HCT116 (cell line): ENCODE measurements at regions not wholly inside any gene's neighbourhood (a gene's known extent, or its start where the extent isn't known, plus 50 kb on each side); places are given as distances from the start of the nearest gene placed in this dataset.

ENCODE experiments used
- CTCF ChIP-seq, 3 experiments: fragments of 200-600 bp in 1 of 3; sonication (generic) in 1 of 3; IDR thresholded peaks in 2 of 3; conservative IDR thresholded peaks in 1 of 3; 2 replicates each; pipeline ENCODE4 v1.5.1; 2012 to 2017; ENCODE audit warnings: low read depth in 2 of 3, low read length in 2 of 3, antibody characterized with exemption in 1 of 3, borderline replicate concordance in 1 of 3, control low read depth in 1 of 3, mild to moderate bottlenecking in 1 of 3, mixed read lengths in 1 of 3, mixed run types in 1 of 3, moderate library complexity in 1 of 3; ENCODE audit not compliant: insufficient read depth in 1 of 3
- EZH2phosphoT487 ChIP-seq: fragments of 200-600 bp; IDR thresholded peaks from 2 replicates; pipeline ENCODE4 v1.6.1; 2018; ENCODE audit warnings: antibody characterized with exemption, borderline replicate concordance
- POLR2A ChIP-seq: IDR thresholded peaks from 2 replicates; pipeline ENCODE4 v1.7.0; 2011; ENCODE audit warnings: borderline replicate concordance; ENCODE audit not compliant: insufficient read depth, insufficient read length; ENCODE audit errors: extremely low read depth
- POLR2AphosphoS5 ChIP-seq: IDR thresholded peaks from 2 replicates; pipeline ENCODE4 v1.6.1; 2011; ENCODE audit warnings: mild to moderate bottlenecking, low read depth, low read length, moderate library complexity
- RAD21 ChIP-seq: IDR thresholded peaks from 2 replicates; pipeline ENCODE4 v1.6.1; 2012; ENCODE audit warnings: low read depth, mild to moderate bottlenecking
- SP1 ChIP-seq: IDR thresholded peaks from 2 replicates; pipeline ENCODE4 v1.6.1; 2012; ENCODE audit warnings: low read depth
- TCF7L2 ChIP-seq: IDR thresholded peaks from 2 replicates; pipeline ENCODE4 v1.7.0; 2011; ENCODE audit warnings: borderline replicate concordance, inconsistent platforms; ENCODE audit not compliant: insufficient read depth, insufficient read length; ENCODE audit errors: extremely low read depth
- YY1 ChIP-seq: IDR thresholded peaks from 2 replicates; pipeline ENCODE4 v1.6.1; 2011; ENCODE audit warnings: low read length, low read depth, moderate library complexity, mild to moderate bottlenecking; ENCODE audit not compliant: insufficient replicate concordance; ENCODE audit errors: extremely low read depth
- ZNF274 ChIP-seq: fragments of 200-500 bp; sonication (Bioruptor generic); IDR thresholded peaks from 2 replicates; pipeline ENCODE4 v1.6.1; 2014; ENCODE audit warnings: mild to moderate bottlenecking, low read depth, low read length, inconsistent platforms
- TF ChIP-seq, protein P1 (sequence below): IDR thresholded peaks from 2 replicates; pipeline ENCODE4 v1.6.1; 2012

DNA sequence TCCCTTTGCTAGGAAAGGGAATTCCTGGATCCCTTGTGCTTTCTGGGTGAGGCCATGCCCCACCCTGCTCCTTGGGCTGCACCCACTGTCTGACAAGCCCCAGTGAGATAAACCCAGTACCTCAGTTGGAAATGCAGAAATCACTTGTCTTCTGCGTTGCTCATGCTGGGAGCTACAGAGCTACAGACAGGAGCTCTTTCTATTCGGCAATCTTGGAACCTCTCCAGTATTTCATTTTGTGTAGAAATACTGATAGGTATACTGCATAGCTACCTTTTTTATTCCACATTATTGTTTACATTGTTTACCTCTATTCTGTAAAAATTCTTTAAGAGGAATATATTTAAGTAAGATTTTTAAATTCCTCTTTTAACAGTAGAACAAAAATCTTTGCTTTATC is 302.5 kb upstream of the SLITRK5 start:
- TF ChIP-seq YY1 (no peak), CTCF (IDR thresholded peaks at IDR 0.05 in 2 of 3, conservative IDR thresholded peaks at IDR 0.05 in 1 of 3; ENCODE audit: borderline replicate concordance in 1 of 3, insufficient read depth in 1 of 3, low read depth in 2 of 3, low read length in 2 of 3) (no peak), ZNF274 (no peak), TCF7L2 (no peak), POLR2AphosphoS5 (no peak), RAD21 (no peak), SP1 (no peak), POLR2A (no peak), EZH2phosphoT487 (no peak)
- TF ChIP-seq, protein P1, sequence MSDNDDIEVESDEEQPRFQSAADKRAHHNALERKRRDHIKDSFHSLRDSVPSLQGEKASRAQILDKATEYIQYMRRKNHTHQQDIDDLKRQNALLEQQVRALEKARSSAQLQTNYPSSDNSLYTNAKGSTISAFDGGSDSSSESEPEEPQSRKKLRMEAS, result no peak
